ENCODE measurements at regions not wholly inside any gene's neighbourhood (a gene's known extent, or its start where the extent isn't known, plus 50 kb on each side); places are given as distances from the start of the nearest gene placed in this dataset.

GRCh38 chr9:119003882-119004617 is 365.2 kb downstream of the BRINP1 start:
- Histone ChIP-seq H3K4me3 (no peak overlapping the region), H3K27ac (peak overlapping the region; percentile 51)
- no peak for DNase-seq

GRCh38 chr9:119004618-119004990 is 364.6 kb downstream of the BRINP1 start:
- H3K9me3 ChIP-seq (replicated peaks) = no peaks in the 10 kb centered on the region; the same call in 1 of the 2 replicates
- no peaks in the 10 kb centered on the region for H3K27me3 ChIP-seq
- H3K4me3 ChIP-seq = no peak overlapping the region
- DNase-seq = peak; percentile 82 to 85
- H3K27ac ChIP-seq = peak overlapping the region; percentile 51
- no peaks in the 10 kb centered on the region for H3K36me3 ChIP-seq
- H3K4me1 ChIP-seq = peaks cover 43% of the 10 kb centered on the region

More at GRCh38 chr9:119003882-119004617, 365.2 kb downstream of the BRINP1 start:
- Histone ChIP-seq H3K36me3 (no peaks in the 10 kb centered on the region), H3K27me3 (no peaks in the 10 kb centered on the region), H3K4me1 (peaks cover 39% of the 10 kb centered on the region), H3K9me3 (replicated peaks) (no peaks in the 10 kb centered on the region; the same call in 1 of the 2 replicates)

- peak in 1 of 2 experiments; percentile 40 for DNase-seq
- Histone ChIP-seq H3K4me1 (peaks cover 49% of the 10 kb centered on the region), H3K9me3 (replicated peaks) (peaks cover 3% of the 10 kb centered on the region; the same call in 1 of the 2 replicates), H3K27me3 (no peaks in the 10 kb centered on the region), H3K36me3 (no peaks in the 10 kb centered on the region), H3K27ac (peak overlapping the region; percentile 51), H3K4me3 (no peak overlapping the region)
Observed at GRCh38 chr9:119005162-119005561, 364.1 kb downstream of the BRINP1 start.

- peaks cover 31% of the 10 kb centered on the region for H3K4me1 ChIP-seq
- peak; percentile 76 to 91 for DNase-seq
- H3K4me3 ChIP-seq = peak overlapping the region; percentile 13
- no peaks in the 10 kb centered on the region for H3K27me3 ChIP-seq
- H3K27ac ChIP-seq = peak overlapping the region; percentile 49
- H3K36me3 ChIP-seq = no peaks in the 10 kb centered on the region
- H3K9me3 ChIP-seq (replicated peaks) = peaks cover 5% of the 10 kb centered on the region; the same call in 1 of the 2 replicates
Observed at GRCh38 chr9:119009249-119009648, 360.0 kb downstream of the BRINP1 start.

- DNase-seq = no peak
- Histone ChIP-seq H3K27me3 (no peaks in the 10 kb centered on the region), H3K4me3 (no peak overlapping the region), H3K36me3 (no peaks in the 10 kb centered on the region), H3K27ac (no peak overlapping the region), H3K4me1 (peaks cover 9% of the 10 kb centered on the region), H3K9me3 (replicated peaks) (peaks cover 6% of the 10 kb centered on the region; the same call in 1 of the 2 replicates)
Observed at GRCh38 chr9:119020284-119020683, 349.0 kb downstream of the BRINP1 start.

GRCh38 chr9:119020730-119021333 is 348.4 kb downstream of the BRINP1 start:
- H3K9me3 ChIP-seq (replicated peaks) = peaks cover 2% of the 10 kb centered on the region; the same call in 1 of the 2 replicates
- no peaks in the 10 kb centered on the region for H3K27me3 ChIP-seq

GRCh38 chr9:119026120-119026519 is 343.1 kb downstream of the BRINP1 start:
- H3K36me3 ChIP-seq = no peaks in the 10 kb centered on the region
- H3K27me3 ChIP-seq = no peaks in the 10 kb centered on the region
- H3K4me1 ChIP-seq = peaks cover 29% of the 10 kb centered on the region
- DNase-seq = peak; percentile 96 to 98
- no peaks in the 10 kb centered on the region; the same call in 1 of the 2 replicates for H3K9me3 ChIP-seq (replicated peaks)
- H3K4me3 ChIP-seq = no peak overlapping the region
- H3K27ac ChIP-seq = peak overlapping the region; percentile 83

More at GRCh38 chr9:119020730-119021333, 348.4 kb downstream of the BRINP1 start:
- Histone ChIP-seq H3K27ac (no peak overlapping the region), H3K4me1 (peaks cover 15% of the 10 kb centered on the region), H3K36me3 (no peaks in the 10 kb centered on the region), H3K4me3 (no peak overlapping the region)
- DNase-seq = no peak

- Histone ChIP-seq H3K27ac (no peak overlapping the region), H3K9me3 (replicated peaks) (no peaks in the 10 kb centered on the region; the same call in 1 of the 2 replicates), H3K27me3 (no peaks in the 10 kb centered on the region), H3K36me3 (no peaks in the 10 kb centered on the region), H3K4me3 (no peak overlapping the region), H3K4me1 (peaks cover 26% of the 10 kb centered on the region)
- no peak for DNase-seq
Observed at GRCh38 chr9:119027901-119028699, 341.1 kb downstream of the BRINP1 start.

- no peaks in the 10 kb centered on the region for H3K36me3 ChIP-seq
- no peaks in the 10 kb centered on the region; the same call in none of the 2 replicates for H3K9me3 ChIP-seq (replicated peaks)
- H3K27me3 ChIP-seq = no peaks in the 10 kb centered on the region
- H3K4me3 ChIP-seq = no peak overlapping the region
- H3K27ac ChIP-seq = no peak overlapping the region
- no peak for DNase-seq
- peaks cover 24% of the 10 kb centered on the region for H3K4me1 ChIP-seq
Observed at GRCh38 chr9:119029886-119030285, 339.3 kb downstream of the BRINP1 start.

- H3K36me3 ChIP-seq = no peaks in the 10 kb centered on the region
- H3K9me3 ChIP-seq (replicated peaks) = no peaks in the 10 kb centered on the region; the same call in none of the 2 replicates
- no peak overlapping the region for H3K27ac ChIP-seq
- no peak for DNase-seq
- H3K27me3 ChIP-seq = no peaks in the 10 kb centered on the region
- H3K4me1 ChIP-seq = no peaks in the 10 kb centered on the region
- no peak overlapping the region for H3K4me3 ChIP-seq
Observed at GRCh38 chr9:119033596-119033995, 335.6 kb downstream of the BRINP1 start.

- Histone ChIP-seq H3K27ac (no peak overlapping the region), H3K9me3 (replicated peaks) (peaks cover 8% of the 10 kb centered on the region), H3K4me1 (no peaks in the 10 kb centered on the region), H3K27me3 (no peaks in the 10 kb centered on the region), H3K36me3 (no peaks in the 10 kb centered on the region), H3K4me3 (no peak overlapping the region)
- DNase-seq = no peak
Observed at GRCh38 chr9:119036969-119037368, 332.3 kb downstream of the BRINP1 start.

- no peak overlapping the region for H3K27ac ChIP-seq
- peaks cover 4% of the 10 kb centered on the region; the same call in 1 of the 2 replicates for H3K9me3 ChIP-seq (replicated peaks)
- no peak for DNase-seq
- H3K4me3 ChIP-seq = no peak overlapping the region
- no peaks in the 10 kb centered on the region for H3K27me3 ChIP-seq
- no peaks in the 10 kb centered on the region for H3K36me3 ChIP-seq
- H3K4me1 ChIP-seq = no peaks in the 10 kb centered on the region; the same call in 1 of the 2 replicates
Observed at GRCh38 chr9:119043996-119044395, 325.2 kb downstream of the BRINP1 start.

GRCh38 chr9:119044806-119045205 is 324.4 kb downstream of the BRINP1 start:
- H3K4me1 ChIP-seq = no peaks in the 10 kb centered on the region; the same call in 1 of the 2 replicates
- H3K27ac ChIP-seq = no peak overlapping the region
- H3K36me3 ChIP-seq = no peaks in the 10 kb centered on the region
- no peak overlapping the region for H3K4me3 ChIP-seq
- H3K27me3 ChIP-seq = no peaks in the 10 kb centered on the region
- no peak for DNase-seq
- H3K9me3 ChIP-seq (replicated peaks) = 0 out of 2 replicates have a peak, but pooled peaks cover 2% of the 10 kb centered on the region

- H3K36me3 ChIP-seq = no peaks in the 10 kb centered on the region
- no peak overlapping the region for H3K27ac ChIP-seq
- no peaks in the 10 kb centered on the region for H3K9me3 ChIP-seq (replicated peaks)
- DNase-seq = no peak
- peaks cover 7% of the 10 kb centered on the region for H3K4me1 ChIP-seq
- no peaks in the 10 kb centered on the region for H3K27me3 ChIP-seq
- no peak overlapping the region for H3K4me3 ChIP-seq
Observed at GRCh38 chr9:119047513-119048307, 321.5 kb downstream of the BRINP1 start.
